GM12878 (cell line): ENCODE measurements at regions not wholly inside any gene's neighbourhood (a gene's known extent, or its start where the extent isn't known, plus 50 kb on each side); places are given as distances from the start of the nearest gene placed in this dataset.

Experiments
- ATAC-seq: fragments of 200-7000 bp; cut with Tn5 transposase; 3 replicates; pipeline ENCODE4 v1.9.1; 2020; ENCODE audit warnings: mild to moderate bottlenecking, moderate library complexity
- BruUV-seq: library from RNA; stranded (reverse); fragments of 400-500 nt; replicated peaks from 2 replicates; lab custom pipeline; 2021; lab: Mats Ljungman, UMichigan
- CTCF ChIA-PET: fragments of 300-600 bp; sonication (Branson Sonifier 250); formaldehyde crosslinking; extraction: SDS; loops from one replicate; lab custom pipeline; 2021; ENCODE audit warnings: inconsistent platforms; lab: Yijun Ruan, JAX
- POLR2A ChIA-PET: fragments of 350-600 bp; formaldehyde crosslinking; extraction: SDS; loops from one replicate; lab custom pipeline; 2021; ENCODE audit warnings: inconsistent platforms; lab: Charles Lee
- RAD21 ChIA-PET: fragments of 300-600 bp; sonication (Branson Sonifier 250); formaldehyde crosslinking; loops from one replicate; lab custom pipeline; 2023; ENCODE audit warnings: antibody characterized with exemption; ENCODE audit not compliant: unreplicated experiment; lab: Charles Lee
- SMC1A ChIA-PET: fragments of 300-600 bp; sonication (Branson Sonifier 250); formaldehyde crosslinking; loops from one replicate; lab custom pipeline; 2023; ENCODE audit not compliant: unreplicated experiment, uncharacterized antibody; lab: Charles Lee
- DNase-seq: peaks from one replicate; pipeline ENCODE4 v3.0.0-alpha.2; 2011; ENCODE audit warnings: low read depth, low spot score
- FAIRE-seq: peaks from 3 replicates; lab custom pipeline; 2011; peaks lifted over from hg19 to GRCh38; lab: Jason Lieb, UNC
- H2AFZ ChIP-seq: 2 replicates; pipeline ENCODE4 v1.6.0; 2011; ENCODE audit warnings: low read depth, low read length, control low read depth; ENCODE audit not compliant: control insufficient read depth
- H3K27ac ChIP-seq: 2 replicates; pipeline ENCODE4 v1.5.1; 2011; ENCODE audit warnings: control low read depth; ENCODE audit not compliant: control insufficient read depth, insufficient read depth
- H3K27me3 ChIP-seq, 2 experiments: replicated peaks in 1 of 2; 2 replicates each; pipeline versions ENCODE4 v1.6.0 to v1.6.1; 2011; ENCODE audit warnings: low read length in 1 of 2; ENCODE audit not compliant: control insufficient read depth in 2 of 2, insufficient read depth in 2 of 2
- H3K36me3 ChIP-seq, 2 experiments: 2 replicates each; pipeline ENCODE4 v1.5.1; 2011; ENCODE audit warnings: low read length in 1 of 2; ENCODE audit not compliant: control insufficient read depth in 2 of 2, insufficient read depth in 2 of 2
- H3K4me1 ChIP-seq: 2 replicates; pipeline ENCODE4 v1.6.1; 2011; ENCODE audit warnings: mild to moderate bottlenecking, low read length, moderate library complexity, mixed read lengths; ENCODE audit not compliant: control insufficient read depth, insufficient read depth
- H3K4me2 ChIP-seq: 2 replicates; pipeline ENCODE4 v1.6.0; 2011; ENCODE audit warnings: control low read depth; ENCODE audit not compliant: control insufficient read depth, insufficient read depth
- H3K4me3 ChIP-seq: fragments of 200-600 bp; sonication (generic); 2 replicates; pipeline ENCODE4 v1.5.1; 2016
- H3K79me2 ChIP-seq: 2 replicates; pipeline ENCODE4 v1.6.0; 2011; ENCODE audit warnings: low read length; ENCODE audit not compliant: control insufficient read depth, insufficient read depth
- H3K9ac ChIP-seq: 2 replicates; pipeline ENCODE4 v1.8.0; 2011; ENCODE audit warnings: low read length, control low read depth, mixed read lengths; ENCODE audit not compliant: control insufficient read depth, insufficient read depth
- H3K9me3 ChIP-seq: replicated peaks from 3 replicates; pipeline ENCODE4 v1.5.1; 2011; ENCODE audit warnings: mild to moderate bottlenecking, low read length; ENCODE audit not compliant: control insufficient read depth, insufficient read depth
- H4K20me1 ChIP-seq: 2 replicates; pipeline ENCODE4 v1.6.0; 2011; ENCODE audit not compliant: control insufficient read depth, insufficient read depth
- BCL3 ChIP-seq: IDR thresholded peaks from 2 replicates; pipeline ENCODE4 v1.6.1; 2011; ENCODE audit warnings: borderline replicate concordance, low read depth, mild to moderate bottlenecking, moderate library complexity, low read length; ENCODE audit not compliant: insufficient read depth, poor library complexity, severe bottlenecking
- CUX1 ChIP-seq: IDR thresholded peaks from 2 replicates; pipeline ENCODE4 v1.6.1; 2012; ENCODE audit warnings: improper control_type of control experiment, low read depth, low read length; ENCODE audit not compliant: insufficient replicate concordance
- ESRRA ChIP-seq: IDR thresholded peaks from 2 replicates; pipeline ENCODE4 v1.6.1; 2012; ENCODE audit warnings: mild to moderate bottlenecking, low read length, improper control_type of control experiment
- IRF3 ChIP-seq: fragments of 450-650 bp; IDR thresholded peaks from 2 replicates; pipeline ENCODE4 v1.6.1; 2014; ENCODE audit warnings: mild to moderate bottlenecking
- KDM1A ChIP-seq: fragments of 200-600 bp; sonication (generic); IDR thresholded peaks from 2 replicates; pipeline ENCODE4 v1.6.1; 2016; ENCODE audit warnings: borderline replicate concordance
- MEF2A ChIP-seq: IDR thresholded peaks from 2 replicates; pipeline ENCODE4 v1.6.1; 2011; ENCODE audit warnings: low read depth, mild to moderate bottlenecking, low read length, moderate library complexity; ENCODE audit not compliant: insufficient read depth
- MYC ChIP-seq: IDR thresholded peaks from 2 replicates; pipeline ENCODE4 v1.6.1; 2011; ENCODE audit warnings: mild to moderate bottlenecking, low read length, moderate library complexity, inconsistent platforms; ENCODE audit not compliant: insufficient read depth, insufficient replicate concordance, insufficient read length, severe bottlenecking
- NR2F1 ChIP-seq: fragments of 450-650 bp; conservative IDR thresholded peaks from 2 replicates; pipeline ENCODE4 v1.6.1; 2017; ENCODE audit warnings: mild to moderate bottlenecking
- PML ChIP-seq: IDR thresholded peaks from 2 replicates; pipeline ENCODE4 v1.6.1; 2012; ENCODE audit warnings: low read length, inconsistent platforms
- ZSCAN29 ChIP-seq: fragments of 450-650 bp; IDR thresholded peaks from 2 replicates; pipeline ENCODE4 v1.6.1; 2017; ENCODE audit warnings: mild to moderate bottlenecking, moderate library complexity
- WGBS: methylation state at CpG from one replicate; pipeline ENCODE4 v1.1.6; 2016; ENCODE audit warnings: low lambda C conversion rate; ENCODE audit not compliant: insufficient replicate concordance, insufficient coverage; ENCODE audit errors: missing lambda C conversion rate; 5-methylcytosine and 5-hydroxymethylcytosine counted together
- in situ Hi-C: fragments of 300-500 bp; cut with MboI; formaldehyde crosslinking; loops from 9 replicates; pipeline ENCODE4 v1.14.3; 2018; ENCODE audit warnings: mixed read lengths
- intact Hi-C: fragments of 100-400 bp; cut with micrococcal nuclease; formaldehyde crosslinking; loops from one replicate; pipeline ENCODE4 v1.14.2; 2022; ENCODE audit not compliant: unreplicated experiment

- ChIA-PET RAD21 (no interaction called here), POLR2A (no interaction called here), CTCF (no interaction called here), SMC1A (interaction anchor here (1.5 kb wide), 1 partner anchor 10 kb away, joined by 3 read pairs; no protein-coding TSS in a partner anchor)
- Histone ChIP-seq H3K4me1 (no peaks in the 10 kb centered on the region), H3K4me2 (no peak overlapping the region), H4K20me1 (no peaks in the 10 kb centered on the region), H3K79me2 (no peaks in the 10 kb centered on the region), H3K4me3 (no peak overlapping the region), H2AFZ (no peak overlapping the region), H3K36me3 (no peaks in the 10 kb centered on the region), H3K9me3 (no peaks in the 10 kb centered on the region), H3K9ac (no peak overlapping the region), H3K27me3 (no peaks in the 10 kb centered on the region; a peak in 2 of 4 replicates), H3K27ac (no peak overlapping the region)
- FAIRE-seq (no peak), ATAC-seq (no peak), DNase-seq (no peak)
- intact Hi-C loops = no loop called here
- in situ Hi-C loops = no loop called here
- no peak for TF ChIP-seq MEF2A
- no peak for TF ChIP-seq ESRRA
- no peak for TF ChIP-seq NR2F1
- TF ChIP-seq ZSCAN29 = no peak
- TF ChIP-seq KDM1A = no peak
- no peak for TF ChIP-seq PML
- TF ChIP-seq BCL3 = no peak
- 25% methylated on average over 4 of the region's 4 CpGs for WGBS
- no TSS peak for BruUV-seq
Observed at GRCh38 chr12:113720629-113721028, 245.5 kb downstream of the RBM19 start.

- Histone ChIP-seq H3K9ac (no peak overlapping the region), H3K27me3 (no peaks in the 10 kb centered on the region; a peak in 2 of 4 replicates), H2AFZ (no peak overlapping the region), H3K4me2 (no peak overlapping the region), H3K4me1 (no peaks in the 10 kb centered on the region), H3K4me3 (no peak overlapping the region), H3K36me3 (no peaks in the 10 kb centered on the region), H3K9me3 (no peaks in the 10 kb centered on the region), H3K79me2 (no peaks in the 10 kb centered on the region), H3K27ac (no peak overlapping the region), H4K20me1 (no peaks in the 10 kb centered on the region)
- ChIA-PET RAD21 (no interaction called here), SMC1A (no interaction called here), CTCF (no interaction called here), POLR2A (no interaction called here)
- in situ Hi-C loops (no loop called here), intact Hi-C loops (no loop called here)
- BruUV-seq = no TSS peak
- FAIRE-seq (no peak), ATAC-seq (no peak), DNase-seq (no peak)
- WGBS = 33% methylated on average over 8 of the region's 8 CpGs
- TF ChIP-seq MYC (no peak), CUX1 (no peak), IRF3 (no peak)
Observed at GRCh38 chr12:113719911-113720591, 246.1 kb downstream of the RBM19 start.
